Epithelial cell of prostate (primary cell): ENCODE measurements at regions not wholly inside any gene's neighbourhood (a gene's known extent, or its start where the extent isn't known, plus 50 kb on each side); places are given as distances from the start of the nearest gene placed in this dataset.
"Not testable (repeated sequence)": the region's sequence is repeated elsewhere in the genome, so short reads cannot be mapped to it uniquely, and the experiment has no call there.

Source experiments
- DNase-seq: peaks from one replicate; pipeline ENCODE4 v3.0.0-alpha.2; 2011; ENCODE audit warnings: low read depth, low spot score
- H3K27ac ChIP-seq: fragments of 450-650 bp; 2 replicates; pipeline ENCODE4 v1.5.1; 2017; ENCODE audit warnings: mild to moderate bottlenecking

GRCh38 chr11:42996421-42997307 lies 315.1 kb upstream of the API5 start:
- DNase-seq: no peak
- no peak overlapping the region for H3K27ac ChIP-seq

DNA sequence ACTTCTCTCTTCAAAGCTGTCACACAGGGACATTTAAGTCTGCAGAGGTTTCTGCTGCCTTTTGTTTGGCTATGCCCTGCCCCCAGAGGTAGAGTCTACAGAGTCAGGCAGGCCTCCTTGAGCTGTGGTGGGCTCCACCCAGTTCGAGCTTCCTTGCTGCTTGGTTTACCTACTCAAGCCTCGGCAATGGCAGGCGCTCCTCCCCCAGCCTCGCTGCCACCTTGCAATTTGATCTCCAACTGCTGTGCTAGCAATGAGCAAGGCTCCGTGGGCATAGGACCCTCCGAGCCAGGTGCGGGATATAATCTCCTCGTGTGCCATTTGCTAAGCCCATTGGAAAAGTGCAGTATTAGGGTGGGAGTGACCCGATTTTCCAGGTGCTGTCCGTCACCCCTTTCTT lies 306.9 kb upstream of the API5 start:
- not testable (repeated sequence) for H3K27ac ChIP-seq, DNase-seq

GRCh38 chr11:43010042-43010441 lies 301.8 kb upstream of the API5 start:
- DNase-seq: no peak
- no peak overlapping the region for H3K27ac ChIP-seq

- H3K27ac ChIP-seq: no peak overlapping the region
- DNase-seq: no peak
These were observed 299.2 kb upstream of the API5 start for GRCh38 chr11:43012606-43013005.

DNA sequence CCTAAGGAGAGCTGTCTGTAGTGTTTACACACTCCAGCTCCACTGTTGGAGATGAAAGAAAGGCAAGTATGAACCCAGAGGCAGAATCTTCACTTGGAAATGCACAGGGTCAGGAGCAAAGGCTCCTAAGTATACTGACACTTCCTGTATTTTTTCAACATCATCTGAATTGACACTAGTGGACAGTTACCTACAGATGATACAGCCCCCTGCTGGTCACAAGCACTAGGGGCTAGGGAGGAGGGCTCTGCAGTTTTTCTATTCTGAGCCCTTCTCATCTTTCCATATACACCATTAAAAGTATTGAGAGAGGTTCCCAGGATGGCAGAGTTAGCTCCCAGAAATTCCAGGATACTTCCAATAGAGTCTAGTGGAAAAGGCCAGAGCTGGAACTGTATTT lies 290.3 kb upstream of the API5 start:
- no peak for DNase-seq

GRCh38 chr11:43034341-43034740 lies 277.5 kb upstream of the API5 start:
- H3K27ac ChIP-seq: no peak overlapping the region
- DNase-seq: no peak

More for the DNA sequence above, 290.3 kb upstream of the API5 start:
- no peak overlapping the region for H3K27ac ChIP-seq

DNA sequence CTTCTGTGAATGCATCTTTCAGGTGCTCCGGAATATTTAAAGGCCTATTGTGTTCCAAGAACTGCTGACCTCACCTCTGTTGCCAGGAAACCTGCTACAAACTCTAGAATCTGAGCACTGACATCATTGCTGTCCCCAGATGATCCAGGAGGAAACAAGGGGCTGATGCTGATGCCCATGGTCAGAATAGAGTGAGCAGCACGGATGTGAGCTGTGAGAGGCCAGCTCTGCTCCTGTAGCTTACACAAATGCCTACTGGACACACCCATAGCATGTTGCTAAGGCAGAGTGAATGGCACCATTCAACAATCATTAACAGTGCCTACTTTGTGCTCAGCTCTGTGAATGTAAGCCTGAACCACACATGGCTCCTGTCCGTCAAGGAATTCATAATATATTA lies 276.7 kb upstream of the API5 start:
- DNase-seq: no peak
- H3K27ac ChIP-seq: no peak overlapping the region

GRCh38 chr11:43053638-43054412 lies 258.0 kb upstream of the API5 start:
- H3K27ac ChIP-seq: no peak overlapping the region
- no peak for DNase-seq

DNA sequence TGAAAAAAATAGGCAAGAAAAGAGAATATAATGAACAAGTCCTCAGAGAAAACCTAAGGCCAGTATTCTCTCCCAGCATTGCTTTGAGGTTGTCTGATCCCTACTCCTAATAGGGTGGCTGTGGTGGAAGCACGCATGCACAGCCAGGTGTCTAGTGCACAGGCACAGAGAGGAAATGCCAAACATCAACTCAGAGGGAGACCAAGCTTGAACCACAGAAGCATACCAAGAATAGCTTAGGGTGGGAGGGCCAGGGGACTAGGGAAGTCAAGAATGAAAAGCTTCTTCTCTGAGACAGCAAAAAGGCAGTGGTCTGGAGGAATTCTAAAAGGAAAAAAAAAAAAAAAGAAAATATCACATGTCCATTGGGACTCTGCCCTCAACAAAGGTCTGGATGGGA lies 244.1 kb upstream of the API5 start:
- H3K27ac ChIP-seq: no peak overlapping the region
- no peak for DNase-seq

- no peak for DNase-seq
- no peak overlapping the region for H3K27ac ChIP-seq
These were observed 240.5 kb upstream of the API5 start for GRCh38 chr11:43071338-43071737.

- H3K27ac ChIP-seq: no peak overlapping the region
- no peak for DNase-seq
These were observed 239.7 kb upstream of the API5 start for GRCh38 chr11:43072096-43072495.

DNA sequence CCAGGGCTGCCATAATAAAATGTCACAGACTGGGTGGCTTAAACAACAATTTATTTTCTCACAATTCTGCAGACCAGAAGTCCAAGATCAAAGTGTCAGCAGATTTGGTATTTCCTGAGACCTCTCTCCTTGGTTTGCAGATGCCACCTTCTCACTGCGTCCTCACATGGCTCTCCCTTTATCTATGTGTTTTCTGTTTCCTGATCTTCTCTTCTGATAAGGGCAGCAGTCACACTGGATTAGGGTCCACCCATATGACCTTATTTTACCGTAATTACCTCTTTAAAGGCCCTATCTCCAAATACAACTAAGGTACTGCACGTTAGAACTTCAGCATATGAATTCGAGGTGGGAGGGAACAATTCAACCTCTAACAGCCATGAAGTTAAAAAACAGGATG lies 238.9 kb upstream of the API5 start:
- no peak overlapping the region for H3K27ac ChIP-seq
- DNase-seq: no peak

GRCh38 chr11:43074810-43075209 lies 237.0 kb upstream of the API5 start:
- DNase-seq: no peak
- H3K27ac ChIP-seq: no peak overlapping the region

DNA sequence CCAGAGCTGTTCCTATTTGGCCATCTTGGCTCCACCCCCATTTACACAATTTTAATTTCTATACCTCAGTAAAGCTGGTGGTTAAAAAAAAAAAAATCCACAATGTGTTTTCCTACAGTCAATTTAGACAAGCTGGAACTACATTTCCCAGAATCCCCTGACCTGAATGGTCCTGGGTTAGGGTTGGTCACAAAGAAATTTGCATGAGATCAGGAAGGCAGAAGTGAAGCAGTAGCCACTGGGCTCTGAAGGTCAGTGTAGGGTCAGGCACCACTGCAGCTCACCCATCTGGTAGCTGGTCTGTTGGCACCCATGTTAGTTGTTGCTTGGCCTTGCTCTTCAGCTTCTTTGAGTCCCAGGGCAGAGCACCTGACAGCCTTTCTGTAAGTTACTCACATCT lies 210.7 kb upstream of the API5 start:
- no peak overlapping the region for H3K27ac ChIP-seq
- DNase-seq: no peak

DNA sequence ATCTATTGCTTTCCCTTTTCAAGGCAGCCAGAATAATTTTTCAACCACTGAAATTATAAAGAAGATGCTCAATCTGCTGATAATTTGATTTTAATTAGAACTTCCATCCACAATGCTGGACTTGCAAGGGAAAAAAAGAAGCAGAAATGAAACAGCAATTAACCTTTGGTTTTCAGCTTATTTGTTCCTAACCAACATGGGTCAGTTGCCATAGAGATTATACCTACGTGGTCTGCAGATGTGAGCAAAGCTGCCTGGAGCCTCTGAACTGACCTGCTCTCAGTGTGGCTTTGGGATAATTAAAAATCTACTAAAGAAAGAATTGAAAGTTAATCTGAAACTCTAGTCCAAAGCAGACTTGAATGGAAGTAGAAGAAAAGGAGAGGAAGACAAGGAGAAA lies 195.7 kb upstream of the API5 start:
- H3K27ac ChIP-seq: no peak overlapping the region
- no peak for DNase-seq

- no peak overlapping the region for H3K27ac ChIP-seq
- DNase-seq: no peak
These were observed 192.4 kb upstream of the API5 start for GRCh38 chr11:43119275-43119970.

DNA sequence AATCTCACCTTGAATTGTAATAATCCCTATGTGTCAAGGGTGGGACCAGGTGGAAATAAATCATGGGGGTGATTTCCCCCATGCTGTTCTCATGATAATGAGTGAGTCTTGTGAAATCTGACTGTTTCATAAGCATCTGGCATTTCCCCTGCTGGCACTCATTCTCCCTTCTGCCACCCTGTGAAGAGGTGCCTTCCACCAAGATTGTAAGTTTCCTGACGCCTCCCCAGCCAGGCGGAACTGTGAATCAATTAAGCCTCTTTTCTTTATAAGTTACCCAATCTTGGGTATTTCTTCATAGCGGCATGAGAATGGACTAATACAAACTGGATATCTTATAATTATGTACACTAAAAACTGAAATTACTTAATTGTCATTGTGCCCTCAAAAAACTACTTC lies 189.2 kb upstream of the API5 start:
- DNase-seq: no peak
- no peak overlapping the region for H3K27ac ChIP-seq

- DNase-seq: no peak
- H3K27ac ChIP-seq: no peak overlapping the region
These were observed 188.4 kb upstream of the API5 start for GRCh38 chr11:43123443-43123842.

- no peak for DNase-seq
- H3K27ac ChIP-seq: no peak overlapping the region
These were observed 187.4 kb upstream of the API5 start for GRCh38 chr11:43124272-43124935.

DNA sequence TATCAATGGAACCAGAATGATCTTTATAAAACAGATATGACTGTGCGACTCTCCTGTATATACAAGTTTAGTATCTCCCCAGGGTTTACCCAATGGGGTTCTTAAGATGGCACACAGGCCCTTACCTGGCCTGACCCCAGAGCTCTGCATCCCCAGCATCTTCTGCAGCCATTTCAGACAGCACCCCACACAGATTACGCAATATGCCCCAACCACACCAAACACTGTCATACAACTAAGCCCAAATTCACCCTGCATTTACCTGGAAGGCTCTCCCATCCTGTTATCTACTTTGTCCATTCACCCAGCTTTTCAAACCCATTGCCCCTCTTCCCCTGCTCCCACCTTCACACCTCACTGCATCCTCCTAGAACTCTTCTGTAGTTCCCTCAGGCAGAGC lies 182.5 kb upstream of the API5 start:
- no peak overlapping the region for H3K27ac ChIP-seq
- no peak for DNase-seq
